GM21390 (cell line): ENCODE measurements at regions not wholly inside any gene's neighbourhood (a gene's known extent, or its start where the extent isn't known, plus 50 kb on each side); places are given as distances from the start of the nearest gene placed in this dataset.

Experiments used
- ATAC-seq: cut with Tn5 transposase; IDR thresholded peaks from one replicate; pipeline ENCODE4 v1.9.1; 2021; ENCODE audit not compliant: unreplicated experiment

DNA sequence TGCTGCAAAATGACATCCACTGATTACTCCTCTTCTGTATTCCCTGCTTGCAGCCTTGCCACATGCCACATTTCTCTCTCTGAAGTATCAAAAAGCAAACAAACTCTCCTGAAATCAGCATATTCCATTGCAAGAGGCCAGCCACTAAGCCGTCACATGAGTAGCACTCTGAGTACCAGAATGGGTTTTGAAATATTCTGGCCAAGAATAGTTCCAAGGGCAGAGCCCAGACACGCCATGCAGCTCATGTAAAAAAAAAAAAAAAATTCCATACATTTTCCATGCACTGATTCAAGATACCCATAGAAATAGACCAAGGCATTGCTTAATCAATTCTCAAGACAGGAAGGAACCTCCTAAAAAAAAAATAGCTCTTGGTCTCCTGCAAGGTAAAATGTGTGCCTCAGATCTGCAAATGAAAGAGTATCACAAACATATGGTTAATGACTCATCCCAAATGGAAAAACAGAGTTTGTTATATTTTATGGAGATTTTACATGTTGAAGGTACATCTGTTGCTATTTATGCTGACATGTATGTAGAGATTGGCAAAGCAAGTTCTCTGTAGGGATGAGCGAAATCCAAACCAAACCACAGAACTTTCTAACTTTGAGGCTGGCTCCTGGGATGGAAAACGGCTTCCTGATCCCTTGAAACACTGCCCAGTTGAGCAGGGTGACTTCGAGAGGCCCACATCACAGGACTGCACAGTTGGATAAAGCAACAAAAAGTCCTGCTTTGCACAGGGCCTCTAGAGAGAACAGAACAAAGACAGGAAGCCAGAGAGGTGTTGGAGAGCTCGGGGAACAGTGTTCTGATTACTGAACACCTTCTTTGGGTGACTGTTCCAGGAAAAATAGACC lies 346.2 kb downstream of the ZNF521 start:
- ATAC-seq = no peak

GRCh38 chr18:25010623-25011374 lies 341.2 kb downstream of the ZNF521 start:
- ATAC-seq = no peak
